OCI-LY3 (cell line): ENCODE measurements at regions not wholly inside any gene's neighbourhood (a gene's known extent, or its start where the extent isn't known, plus 50 kb on each side); places are given as distances from the start of the nearest gene placed in this dataset.

Experiments
- EZH2phosphoT487 ChIP-seq: fragments of 200-600 bp; shearing (Covaris generic); IDR thresholded peaks from 2 replicates; pipeline ENCODE4 v1.6.1; 2018; ENCODE audit warnings: antibody characterized with exemption, mixed run types, low read depth
- TF ChIP-seq, protein P1 (sequence below): fragments of 200-600, 300-600 bp; sonication (generic); IDR thresholded peaks from 2 replicates; pipeline ENCODE4 v1.5.1; 2014; ENCODE audit warnings: antibody characterized with exemption, low read length, low read depth

DNA sequence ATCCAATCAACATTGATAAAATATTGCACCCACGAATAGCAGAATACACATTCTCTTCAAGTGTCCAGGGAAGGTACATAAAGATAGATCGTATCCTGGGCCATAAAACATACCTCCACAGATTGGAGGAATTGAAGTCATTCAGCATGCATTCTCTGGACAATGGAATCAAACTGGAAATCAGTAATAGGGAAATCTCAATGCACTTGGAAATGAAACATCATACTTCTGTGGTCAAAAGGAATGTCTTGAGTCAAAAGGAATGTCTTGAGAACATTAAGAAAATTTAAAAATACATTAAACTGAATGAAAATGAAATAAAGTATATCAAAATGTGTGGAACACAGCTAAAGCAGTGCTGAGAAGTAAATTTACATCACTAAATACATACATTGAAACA is 138.8 kb downstream of the TFAP2A start:
- TF ChIP-seq, protein P1, sequence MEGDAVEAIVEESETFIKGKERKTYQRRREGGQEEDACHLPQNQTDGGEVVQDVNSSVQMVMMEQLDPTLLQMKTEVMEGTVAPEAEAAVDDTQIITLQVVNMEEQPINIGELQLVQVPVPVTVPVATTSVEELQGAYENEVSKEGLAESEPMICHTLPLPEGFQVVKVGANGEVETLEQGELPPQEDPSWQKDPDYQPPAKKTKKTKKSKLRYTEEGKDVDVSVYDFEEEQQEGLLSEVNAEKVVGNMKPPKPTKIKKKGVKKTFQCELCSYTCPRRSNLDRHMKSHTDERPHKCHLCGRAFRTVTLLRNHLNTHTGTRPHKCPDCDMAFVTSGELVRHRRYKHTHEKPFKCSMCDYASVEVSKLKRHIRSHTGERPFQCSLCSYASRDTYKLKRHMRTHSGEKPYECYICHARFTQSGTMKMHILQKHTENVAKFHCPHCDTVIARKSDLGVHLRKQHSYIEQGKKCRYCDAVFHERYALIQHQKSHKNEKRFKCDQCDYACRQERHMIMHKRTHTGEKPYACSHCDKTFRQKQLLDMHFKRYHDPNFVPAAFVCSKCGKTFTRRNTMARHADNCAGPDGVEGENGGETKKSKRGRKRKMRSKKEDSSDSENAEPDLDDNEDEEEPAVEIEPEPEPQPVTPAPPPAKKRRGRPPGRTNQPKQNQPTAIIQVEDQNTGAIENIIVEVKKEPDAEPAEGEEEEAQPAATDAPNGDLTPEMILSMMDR: no peak
- TF ChIP-seq EZH2phosphoT487: no peak
